H1 (cell line): ENCODE measurements at regions not wholly inside any gene's neighbourhood (a gene's known extent, or its start where the extent isn't known, plus 50 kb on each side); places are given as distances from the start of the nearest gene placed in this dataset.
A peak's percentile ranks its signal among the peaks of the same experiment; 100 is the strongest.

Experiments used
- CTCF ChIA-PET: fragments of 300-600 bp; sonication (Branson Sonifier 250); formaldehyde crosslinking; loops from one replicate; lab custom pipeline; 2021; ENCODE audit not compliant: partially characterized antibody; lab: Charles Lee
- POLR2A ChIA-PET: fragments of 300-600 bp; sonication (Branson Sonifier 250); formaldehyde crosslinking; loops from one replicate; lab custom pipeline; 2021; ENCODE audit warnings: inconsistent platforms; ENCODE audit not compliant: partially characterized antibody; lab: Charles Lee
- DNase-seq, 2 experiments: peaks; one replicate each; pipeline versions ENCODE4 v3.0.0 to v3.0.0-alpha.2; 2010 to 2022; ENCODE audit warnings: low spot score in 2 of 2, low read depth in 1 of 2, mixed read lengths in 1 of 2
- FAIRE-seq: peaks from 2 replicates; lab custom pipeline; 2011; peaks lifted over from hg19 to GRCh38; lab: Jason Lieb, UNC
- H2AFZ ChIP-seq: 2 replicates; pipeline ENCODE4 v1.8.1; 2012; ENCODE audit warnings: low read length, inconsistent platforms
- H2AK5ac ChIP-seq: 2 replicates; pipeline ENCODE4 v1.6.1; 2013; ENCODE audit warnings: low read depth, low read length
- H2BK120ac ChIP-seq: replicated peaks from 2 replicates; pipeline ENCODE3; 2013; ENCODE audit warnings: low read depth, low read length, inconsistent platforms
- H2BK12ac ChIP-seq: 2 replicates; pipeline ENCODE4 v1.6.1; 2013; ENCODE audit warnings: low read depth, low read length
- H2BK15ac ChIP-seq: 2 replicates; pipeline ENCODE4 v1.6.1; 2013; ENCODE audit warnings: low read length
- H2BK20ac ChIP-seq: 2 replicates; pipeline ENCODE4 v1.6.1; 2013; ENCODE audit warnings: low read length
- H2BK5ac ChIP-seq: 2 replicates; pipeline ENCODE4 v1.6.1; 2013; ENCODE audit warnings: low read depth, low read length
- H3K14ac ChIP-seq: 2 replicates; pipeline ENCODE4 v1.6.1; 2013; ENCODE audit warnings: inconsistent platforms; ENCODE audit not compliant: insufficient read length
- H3K18ac ChIP-seq: 2 replicates; pipeline ENCODE4 v1.6.1; 2013; ENCODE audit warnings: low read length; ENCODE audit errors: extremely low read depth
- H3K23ac ChIP-seq: 2 replicates; pipeline ENCODE4 v1.6.1; 2013; ENCODE audit warnings: inconsistent platforms; ENCODE audit not compliant: insufficient read length
- H3K23me2 ChIP-seq: 2 replicates; pipeline ENCODE4 v1.6.1; 2013; ENCODE audit warnings: low read depth, low read length
- H3K27ac ChIP-seq: 2 replicates; pipeline ENCODE4 v1.6.1; 2011; ENCODE audit warnings: low read depth, low read length, inconsistent platforms
- H3K27me3 ChIP-seq, 4 experiments: replicated peaks in 1 of 4; 1 replicate in 1 of 4; 2 replicates in 3 of 4; pipeline versions ENCODE4 v1.6.1 to v1.8.1; 2011 to 2013; ENCODE audit warnings: low read length in 3 of 4, mild to moderate bottlenecking in 3 of 4, inconsistent platforms in 2 of 4, mixed read lengths in 2 of 4, moderate library complexity in 1 of 4; ENCODE audit not compliant: control insufficient read depth in 3 of 4, insufficient read depth in 3 of 4; ENCODE audit errors: extremely low read depth in 1 of 4
- H3K36me3 ChIP-seq, 4 experiments: 2 replicates each; pipeline versions ENCODE4 v1.6.1 to v1.8.1; 2011 to 2013; ENCODE audit warnings: mild to moderate bottlenecking in 4 of 4, low read length in 3 of 4, moderate library complexity in 2 of 4, control low read depth in 1 of 4, inconsistent platforms in 1 of 4; ENCODE audit not compliant: insufficient read depth in 4 of 4, control insufficient read depth in 2 of 4
- H3K4ac ChIP-seq: replicated peaks from 2 replicates; pipeline ENCODE3; 2013; ENCODE audit warnings: low read length, low read depth, mixed read lengths, inconsistent platforms; ENCODE audit not compliant: insufficient read length
- H3K4me1 ChIP-seq, 4 experiments: replicated peaks in 1 of 4; 1 replicate in 1 of 4; 2 replicates in 3 of 4; pipeline versions ENCODE4 v1.6.1 to v1.8.1; 2011 to 2013; ENCODE audit warnings: low read length in 3 of 4, inconsistent platforms in 2 of 4, mixed read lengths in 1 of 4; ENCODE audit not compliant: insufficient read depth in 4 of 4, control insufficient read depth in 3 of 4
- H3K4me2 ChIP-seq, 2 experiments: 2 replicates each; pipeline versions ENCODE4 v1.6.1 to v1.8.1; 2011 to 2013; ENCODE audit warnings: low read depth in 2 of 2, low read length in 2 of 2, control low read depth in 1 of 2, inconsistent platforms in 1 of 2, mild to moderate bottlenecking in 1 of 2; ENCODE audit not compliant: insufficient read depth in 1 of 2
- H3K4me3 ChIP-seq, 4 experiments: fragments of 200-600, 300-600 bp in 1 of 4; sonication (generic), shearing (Covaris generic), sonication (Bioruptor Twin) in 1 of 4; 2 replicates each; pipeline versions ENCODE4 v1.5.1 to v1.8.1; 2011 to 2016; ENCODE audit warnings: low read length in 4 of 4, low read depth in 3 of 4, control low read depth in 2 of 4, inconsistent platforms in 2 of 4, mild to moderate bottlenecking in 2 of 4, mixed read lengths in 1 of 4, moderate library complexity in 1 of 4; ENCODE audit not compliant: insufficient read depth in 2 of 4; ENCODE audit errors: extremely low read depth in 1 of 4
- H3K56ac ChIP-seq: replicated peaks from 2 replicates; pipeline ENCODE3; 2013; ENCODE audit warnings: low read depth, mild to moderate bottlenecking, mixed read lengths, low read length, inconsistent platforms; ENCODE audit not compliant: insufficient read length
- H3K79me1 ChIP-seq: 2 replicates; pipeline ENCODE4 v1.6.1; 2013; ENCODE audit warnings: low read depth, low read length, control low read depth
- H3K79me2 ChIP-seq, 2 experiments: 2 replicates each; pipeline versions ENCODE4 v1.6.1 to v1.8.1; 2012 to 2013; ENCODE audit warnings: low read length in 2 of 2, mild to moderate bottlenecking in 2 of 2, inconsistent platforms in 1 of 2; ENCODE audit not compliant: insufficient read depth in 2 of 2, control insufficient read depth in 1 of 2
- H3K9ac ChIP-seq, 4 experiments: replicated peaks in 1 of 4; 1 replicate in 1 of 4; 2 replicates in 3 of 4; pipeline versions ENCODE4 v1.6.1 to v1.8.1; 2011 to 2013; ENCODE audit warnings: low read depth in 3 of 4, low read length in 3 of 4, control low read depth in 2 of 4, mild to moderate bottlenecking in 2 of 4, moderate library complexity in 2 of 4, inconsistent platforms in 1 of 4; ENCODE audit errors: extremely low read depth in 1 of 4
- H3K9me3 ChIP-seq, 2 experiments: 2 replicates each; pipeline versions ENCODE4 v1.6.1 to v1.8.1; 2012 to 2013; ENCODE audit warnings: mild to moderate bottlenecking in 2 of 2, moderate library complexity in 2 of 2, control low read depth in 1 of 2, inconsistent platforms in 1 of 2, low read depth in 1 of 2, low read length in 1 of 2, mixed read lengths in 1 of 2; ENCODE audit not compliant: insufficient read depth in 2 of 2
- H4K20me1 ChIP-seq, 2 experiments: replicated peaks in 1 of 2; 2 replicates each; pipeline versions ENCODE3 to v1.8.1; 2011 to 2013; ENCODE audit warnings: inconsistent platforms in 2 of 2, low read length in 2 of 2, mild to moderate bottlenecking in 1 of 2; ENCODE audit not compliant: insufficient read depth in 2 of 2, control insufficient read depth in 1 of 2
- H4K5ac ChIP-seq: 2 replicates; pipeline ENCODE4 v1.6.1; 2013; ENCODE audit warnings: low read length, low read depth, mixed read lengths, inconsistent platforms; ENCODE audit not compliant: insufficient read length
- H4K8ac ChIP-seq: 2 replicates; pipeline ENCODE4 v1.8.0; 2013; ENCODE audit warnings: mild to moderate bottlenecking, moderate library complexity, low read length, inconsistent platforms; ENCODE audit not compliant: insufficient read depth; ENCODE audit errors: extremely low read depth
- H4K91ac ChIP-seq: replicated peaks from 2 replicates; pipeline ENCODE3; 2013; ENCODE audit warnings: low read length, mixed read lengths, inconsistent platforms; ENCODE audit not compliant: insufficient read length
- EZH2 ChIP-seq: fragments of 200-600 bp; sonication (generic); IDR thresholded peaks from 2 replicates; pipeline ENCODE4 v1.7.1; 2012; ENCODE audit warnings: low read depth, mild to moderate bottlenecking, moderate library complexity, low read length, inconsistent platforms; ENCODE audit not compliant: severe bottlenecking
- RAD21 ChIP-seq, 2 experiments: IDR thresholded peaks in 1 of 2; conservative IDR thresholded peaks in 1 of 2; 2 replicates each; pipeline ENCODE4 v1.6.1; 2011; ENCODE audit warnings: low read depth in 2 of 2, low read length in 2 of 2, improper control_type of control experiment in 1 of 2, inconsistent platforms in 1 of 2, mild to moderate bottlenecking in 1 of 2, moderate library complexity in 1 of 2
- RXRA ChIP-seq: IDR thresholded peaks from 2 replicates; pipeline ENCODE4 v1.6.1; 2011; ENCODE audit warnings: low read depth, mild to moderate bottlenecking, low read length, moderate library complexity; ENCODE audit not compliant: insufficient read depth
- SIRT6 ChIP-seq: IDR thresholded peaks from one replicate; pipeline ENCODE4 v1.7.1; 2012; ENCODE audit warnings: low read length, inconsistent platforms
- TBP ChIP-seq: IDR thresholded peaks from 2 replicates; pipeline ENCODE4 v1.6.1; 2011; ENCODE audit warnings: low read depth, low read length, improper control_type of control experiment
- ZNF274 ChIP-seq: IDR thresholded peaks from 2 replicates; pipeline ENCODE4 v1.7.0; 2012; ENCODE audit warnings: low read length, borderline replicate concordance; ENCODE audit errors: extremely low read depth
- WGBS, 2 experiments: shearing (Covaris generic) in 1 of 2; methylation state at CpG; one replicate each; pipeline versions ENCODE4 v1.1.6 to v1.1.7; 2013 to 2015; ENCODE audit warnings: low lambda C conversion rate in 2 of 2, mixed read lengths in 2 of 2, inconsistent platforms in 1 of 2, low coverage in 1 of 2, missing lambda C conversion rate in 1 of 2; ENCODE audit not compliant: insufficient replicate concordance in 2 of 2, insufficient coverage in 1 of 2, insufficient read length in 1 of 2; ENCODE audit errors: extremely low coverage in 1 of 2, missing lambda C conversion rate in 1 of 2; 5-methylcytosine and 5-hydroxymethylcytosine counted together
- TF ChIP-seq, protein P1 (sequence below): IDR thresholded peaks from 2 replicates; pipeline ENCODE4 v1.6.1; 2011; ENCODE audit warnings: low read depth, mild to moderate bottlenecking, low read length; ENCODE audit not compliant: insufficient read depth
- TF ChIP-seq, protein P2 (sequence below): IDR thresholded peaks from 2 replicates; pipeline ENCODE4 v1.6.1; 2012; ENCODE audit warnings: low read length, inconsistent platforms
- TF ChIP-seq, protein P3 (sequence below): IDR thresholded peaks from 2 replicates; pipeline ENCODE4 v1.6.1; 2012; ENCODE audit warnings: inconsistent platforms

DNA sequence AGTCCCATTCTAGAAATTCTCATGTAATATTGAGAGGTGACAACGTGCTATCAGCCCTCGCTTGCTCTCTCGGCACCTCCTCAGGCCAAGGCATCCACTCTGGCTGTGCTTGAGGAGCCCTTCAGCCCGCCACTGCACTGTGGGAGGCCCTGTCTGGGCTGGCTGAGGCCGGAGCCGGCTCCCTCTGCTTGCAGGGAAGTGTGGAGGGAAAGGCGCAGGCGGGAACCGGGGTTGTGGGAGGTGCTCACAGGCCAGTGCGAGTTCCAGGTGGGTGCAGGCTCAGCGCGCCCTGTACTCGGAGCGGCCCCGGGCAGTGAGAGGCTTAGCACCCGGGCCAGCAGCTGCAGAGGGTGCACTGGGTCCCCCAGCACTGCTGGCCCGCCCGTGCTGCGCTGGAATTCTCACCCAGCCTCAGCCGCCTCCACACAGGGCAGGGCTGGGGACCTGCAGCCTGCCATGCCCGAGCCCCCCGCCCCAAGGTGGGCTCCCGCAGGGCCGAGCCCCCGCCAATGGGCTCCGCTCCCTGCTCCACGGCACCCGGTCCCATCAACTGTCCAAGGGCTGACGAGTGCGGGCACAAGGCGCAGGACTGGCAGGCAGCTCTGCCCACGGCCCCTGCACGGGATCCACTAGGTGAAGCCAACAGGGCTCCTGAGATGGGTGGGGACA lies 1680.6 kb upstream of the LRRTM1 start:
- no peak overlapping the region for H4K5ac ChIP-seq
- H3K14ac ChIP-seq, result no peak overlapping the region
- H2AFZ ChIP-seq, result no peak overlapping the region
- no peaks in the 10 kb centered on the region for H4K20me1 ChIP-seq
- H3K79me1 ChIP-seq, result no peaks in the 10 kb centered on the region
- POLR2A ChIA-PET, result no interaction called here
- no peak overlapping the region for H2BK120ac ChIP-seq
- no peaks in the 10 kb centered on the region for H3K79me2 ChIP-seq
- no peak overlapping the region for H3K18ac ChIP-seq
- H3K23me2 ChIP-seq, result no peaks in the 10 kb centered on the region
- no peak overlapping the region for H2AK5ac ChIP-seq
- no peak overlapping the region for H4K91ac ChIP-seq
- H2BK12ac ChIP-seq, result no peak overlapping the region
- no peaks in the 10 kb centered on the region for H3K4me1 ChIP-seq
- no peak overlapping the region for H3K4me3 ChIP-seq
- FAIRE-seq (no peak), DNase-seq (no peak)
- no peaks in the 10 kb centered on the region for H3K36me3 ChIP-seq
- H2BK5ac ChIP-seq, result no peak overlapping the region
- H3K56ac ChIP-seq, result no peak overlapping the region
- no peak overlapping the region for H3K9ac ChIP-seq
- TF ChIP-seq, protein P1, sequence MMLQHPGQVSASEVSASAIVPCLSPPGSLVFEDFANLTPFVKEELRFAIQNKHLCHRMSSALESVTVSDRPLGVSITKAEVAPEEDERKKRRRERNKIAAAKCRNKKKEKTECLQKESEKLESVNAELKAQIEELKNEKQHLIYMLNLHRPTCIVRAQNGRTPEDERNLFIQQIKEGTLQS, result no peak
- no peak for TF ChIP-seq EZH2
- TF ChIP-seq RXRA, result no peak
- TF ChIP-seq, protein P2, sequence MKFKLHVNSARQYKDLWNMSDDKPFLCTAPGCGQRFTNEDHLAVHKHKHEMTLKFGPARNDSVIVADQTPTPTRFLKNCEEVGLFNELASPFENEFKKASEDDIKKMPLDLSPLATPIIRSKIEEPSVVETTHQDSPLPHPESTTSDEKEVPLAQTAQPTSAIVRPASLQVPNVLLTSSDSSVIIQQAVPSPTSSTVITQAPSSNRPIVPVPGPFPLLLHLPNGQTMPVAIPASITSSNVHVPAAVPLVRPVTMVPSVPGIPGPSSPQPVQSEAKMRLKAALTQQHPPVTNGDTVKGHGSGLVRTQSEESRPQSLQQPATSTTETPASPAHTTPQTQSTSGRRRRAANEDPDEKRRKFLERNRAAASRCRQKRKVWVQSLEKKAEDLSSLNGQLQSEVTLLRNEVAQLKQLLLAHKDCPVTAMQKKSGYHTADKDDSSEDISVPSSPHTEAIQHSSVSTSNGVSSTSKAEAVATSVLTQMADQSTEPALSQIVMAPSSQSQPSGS, result no peak
- TF ChIP-seq RAD21 (IDR thresholded peaks at IDR 0.05 in 1 of 2, conservative IDR thresholded peaks at IDR 0.05 in 1 of 2; ENCODE audit: low read depth in 2 of 2, low read length in 2 of 2), result no peak
- TF ChIP-seq SIRT6, result no peak
- no peak for TF ChIP-seq ZNF274
- TF ChIP-seq, protein P3, sequence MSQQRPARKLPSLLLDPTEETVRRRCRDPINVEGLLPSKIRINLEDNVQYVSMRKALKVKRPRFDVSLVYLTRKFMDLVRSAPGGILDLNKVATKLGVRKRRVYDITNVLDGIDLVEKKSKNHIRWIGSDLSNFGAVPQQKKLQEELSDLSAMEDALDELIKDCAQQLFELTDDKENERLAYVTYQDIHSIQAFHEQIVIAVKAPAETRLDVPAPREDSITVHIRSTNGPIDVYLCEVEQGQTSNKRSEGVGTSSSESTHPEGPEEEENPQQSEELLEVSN, result peak; percentile 27; the same call in 1 of the 2 replicates
- TF ChIP-seq TBP, result no peak
- H3K27me3 ChIP-seq, result no peaks in the 10 kb centered on the region
- H3K4me2 ChIP-seq, result no peak overlapping the region
- no peak overlapping the region for H3K4ac ChIP-seq
- WGBS, 2 experiments, result 96% methylated on average over 29 of the region's 33 CpGs; no CpG with 5 or more reads in 1 of the 2 experiments
- no peak overlapping the region for H2BK15ac ChIP-seq
- H2BK20ac ChIP-seq, result no peak overlapping the region
- no peaks in the 10 kb centered on the region; a peak in 1 of 4 replicates for H3K9me3 ChIP-seq
- CTCF ChIA-PET, result no interaction called here
- no peak overlapping the region for H3K23ac ChIP-seq
- H4K8ac ChIP-seq, result no peak overlapping the region
- no peak overlapping the region for H3K27ac ChIP-seq
